A549 (cell line): ENCODE measurements at regions not wholly inside any gene's neighbourhood (a gene's known extent, or its start where the extent isn't known, plus 50 kb on each side); places are given as distances from the start of the nearest gene placed in this dataset.

Experiments
- ATAC-seq, 2 experiments: fragments of 200-7000 bp in 1 of 2; fragments of >200 bp in 1 of 2; cut with Nextera tagmentation in 1 of 2; cut with Tn5 transposase in 1 of 2; 3 replicates each; pipeline versions ENCODE4 v1.8.0 to v1.9.1; 2018 to 2020; ENCODE audit warnings: mild to moderate bottlenecking in 1 of 2, moderate library complexity in 1 of 2
- CTCF ChIA-PET: fragments of 300-600 bp; sonication (Branson Sonifier 250); formaldehyde crosslinking; extraction: SDS; loops from one replicate; lab custom pipeline; 2021; ENCODE audit warnings: antibody characterized with exemption, inconsistent platforms; lab: Yijun Ruan, JAX
- POLR2A ChIA-PET: fragments of 350-600 bp; formaldehyde crosslinking; extraction: SDS; loops from one replicate; lab custom pipeline; 2021; ENCODE audit warnings: antibody characterized with exemption, inconsistent platforms; lab: Yijun Ruan, JAX
- DNase-seq, 2 experiments: peaks; one replicate each; pipeline versions ENCODE4 v3.0.0 to v3.0.0-alpha.2; 2011 to 2016; ENCODE audit warnings: low read depth in 1 of 2, low spot score in 1 of 2
- FAIRE-seq: peaks from 2 replicates; lab custom pipeline; 2011; peaks lifted over from hg19 to GRCh38; lab: Jason Lieb, UNC
- H3K27ac ChIP-seq, 2 experiments: fragments of >200 bp; sonication (Bioruptor Twin); formaldehyde crosslinking; 3 replicates each; pipeline ENCODE4 v1.5.1; 2016 to 2017
- H3K4me1 ChIP-seq: fragments of >200 bp; sonication (Bioruptor Twin); formaldehyde crosslinking; 3 replicates; pipeline ENCODE4 v1.6.1; 2016
- H3K4me2 ChIP-seq: fragments of >200 bp; sonication (Bioruptor Twin); formaldehyde crosslinking; 3 replicates; pipeline ENCODE4 v1.6.1; 2016
- H3K4me3 ChIP-seq: fragments of >200 bp; sonication (Bioruptor Twin); formaldehyde crosslinking; 3 replicates; pipeline ENCODE4 v1.5.1; 2016
- H3K9me3 ChIP-seq: fragments of >200 bp; sonication (Bioruptor Twin); formaldehyde crosslinking; 3 replicates; pipeline ENCODE4 v1.6.1; 2016
- CBX8 ChIP-seq: fragments of 200-600 bp; sonication (generic); IDR thresholded peaks from 2 replicates; pipeline ENCODE4 v1.6.1; 2016
- CEBPB ChIP-seq, 2 experiments: fragments of >200 bp in 1 of 2; sonication (Bioruptor Twin) in 1 of 2; formaldehyde crosslinking in 1 of 2; IDR thresholded peaks; 2 replicates each; pipeline ENCODE4 v1.6.1; 2012 to 2016
- CHD4 ChIP-seq: fragments of 200-600 bp; sonication (generic); IDR thresholded peaks from 2 replicates; pipeline ENCODE4 v1.6.1; 2016; ENCODE audit warnings: antibody characterized with exemption, mild to moderate bottlenecking, borderline replicate concordance
- E2F6 ChIP-seq: IDR thresholded peaks from 2 replicates; pipeline ENCODE4 v1.6.1; 2012; ENCODE audit warnings: low read depth, borderline replicate concordance
- EHMT2 ChIP-seq: fragments of 200-600 bp; sonication (generic); IDR thresholded peaks from 2 replicates; pipeline ENCODE4 v1.6.1; 2016; ENCODE audit warnings: antibody characterized with exemption, low read depth, mild to moderate bottlenecking, moderate library complexity
- ESRRA ChIP-seq: fragments of 150-350 bp; IDR thresholded peaks from 2 replicates; pipeline ENCODE4 v1.6.1; 2014; ENCODE audit warnings: mild to moderate bottlenecking, low read length, borderline replicate concordance
- FOSL2 ChIP-seq, 2 experiments: fragments of 450-650 bp in 1 of 2; fragments of >200 bp in 1 of 2; sonication (Bioruptor Twin) in 1 of 2; formaldehyde crosslinking; IDR thresholded peaks; 2 replicates each; pipeline versions ENCODE4 v1.5.0 to v1.6.1; 2016 to 2020; ENCODE audit warnings: mild to moderate bottlenecking in 1 of 2, moderate library complexity in 1 of 2
- HDAC2 ChIP-seq: fragments of 200-600 bp; sonication (generic); IDR thresholded peaks from 2 replicates; pipeline ENCODE4 v1.6.1; 2016
- HEYL ChIP-seq: fragments of 250-450 bp; sonication (Bioruptor Pico); IDR thresholded peaks from 2 replicates; pipeline ENCODE4 v1.8.0; 2021; ENCODE audit warnings: mild to moderate bottlenecking, moderate library complexity
- HOXB5 ChIP-seq: fragments of 250-450 bp; sonication (Bioruptor Pico); IDR thresholded peaks from 2 replicates; pipeline ENCODE4 v1.5.0; 2020; ENCODE audit warnings: mild to moderate bottlenecking, moderate library complexity
- JUN ChIP-seq, 2 experiments: fragments of >200 bp; sonication (Bioruptor Twin); formaldehyde crosslinking; IDR thresholded peaks; 2 replicates in 1 of 2; 3 replicates in 1 of 2; pipeline ENCODE4 v1.6.1; 2016 to 2017
- JUNB ChIP-seq: fragments of >200 bp; sonication (Bioruptor Twin); formaldehyde crosslinking; IDR thresholded peaks from 2 replicates; pipeline ENCODE4 v1.6.1; 2016
- KDM1A ChIP-seq: fragments of 200-600 bp; sonication (generic); IDR thresholded peaks from 2 replicates; pipeline ENCODE4 v1.6.1; 2016; ENCODE audit warnings: low read depth, mild to moderate bottlenecking
- KDM5A ChIP-seq: fragments of 200-600 bp; sonication (generic); IDR thresholded peaks from 2 replicates; pipeline ENCODE4 v1.6.1; 2016; ENCODE audit warnings: antibody characterized with exemption, mild to moderate bottlenecking
- MAZ ChIP-seq: fragments of 150-350 bp; IDR thresholded peaks from 2 replicates; pipeline ENCODE4 v1.6.1; 2014; ENCODE audit warnings: antibody characterized with exemption, low read depth, low read length, borderline replicate concordance
- NFE2L2 ChIP-seq: fragments of 150-350 bp; conservative IDR thresholded peaks from 2 replicates; pipeline ENCODE4 v1.6.1; 2014; ENCODE audit warnings: low read length
- PBX3 ChIP-seq: IDR thresholded peaks from 2 replicates; pipeline ENCODE4 v1.6.1; 2012
- PHF8 ChIP-seq: fragments of 200-600 bp; sonication (generic); IDR thresholded peaks from 2 replicates; pipeline ENCODE4 v1.6.1; 2016; ENCODE audit warnings: low read depth, mild to moderate bottlenecking, antibody characterized with exemption, moderate library complexity, borderline replicate concordance
- POLR2AphosphoS2 ChIP-seq: conservative IDR thresholded peaks from 2 replicates; pipeline ENCODE4 v1.6.1; 2012; ENCODE audit warnings: low read length, improper control_type of control experiment, inconsistent platforms
- RAD21 ChIP-seq, 2 experiments: fragments of >200 bp in 1 of 2; sonication (Bioruptor Twin) in 1 of 2; formaldehyde crosslinking in 1 of 2; IDR thresholded peaks in 1 of 2; conservative IDR thresholded peaks in 1 of 2; 2 replicates in 1 of 2; 3 replicates in 1 of 2; pipeline ENCODE4 v1.6.1; 2012 to 2018; ENCODE audit warnings: inconsistent platforms in 1 of 2
- RARB ChIP-seq: fragments of 250-450 bp; sonication (Bioruptor Pico); IDR thresholded peaks from 2 replicates; pipeline ENCODE4 v1.8.0; 2021; ENCODE audit warnings: mild to moderate bottlenecking, moderate library complexity
- REST ChIP-seq: fragments of 200-600 bp; sonication (generic); IDR thresholded peaks from 2 replicates; pipeline ENCODE4 v1.6.1; 2016; ENCODE audit warnings: antibody characterized with exemption, mild to moderate bottlenecking, moderate library complexity
- RFX5 ChIP-seq: fragments of 450-650 bp; IDR thresholded peaks from 2 replicates; pipeline ENCODE4 v1.7.1; 2014; ENCODE audit warnings: antibody characterized with exemption, mild to moderate bottlenecking, moderate library complexity
- RNF2 ChIP-seq: fragments of 200-600 bp; sonication (generic); IDR thresholded peaks from 2 replicates; pipeline ENCODE4 v1.6.1; 2016; ENCODE audit warnings: low read depth, mild to moderate bottlenecking, antibody characterized with exemption, moderate library complexity, borderline replicate concordance
- TP53 ChIP-seq: fragments of 250-450 bp; sonication (Bioruptor Pico); IDR thresholded peaks from 2 replicates; pipeline ENCODE4 v1.5.0; 2021; ENCODE audit warnings: mild to moderate bottlenecking, moderate library complexity
- ZC3H11A ChIP-seq: fragments of 450-650 bp; IDR thresholded peaks from 2 replicates; pipeline ENCODE4 v1.6.1; 2014; ENCODE audit warnings: antibody characterized with exemption, mild to moderate bottlenecking
- ZNF302 ChIP-seq: fragments of 250-450 bp; sonication (Bioruptor Pico); IDR thresholded peaks from 2 replicates; pipeline ENCODE4 v1.9.0; 2021; ENCODE audit warnings: inconsistent platforms, mild to moderate bottlenecking, moderate library complexity
- ZSCAN20 ChIP-seq: fragments of 250-450 bp; sonication (Bioruptor Pico); IDR thresholded peaks from 2 replicates; pipeline ENCODE4 v1.8.0; 2022; ENCODE audit warnings: mild to moderate bottlenecking, moderate library complexity
- WGBS: methylation state at CpG from one replicate; pipeline ENCODE4 v1.1.6; 2017; ENCODE audit errors: missing lambda C conversion rate; 5-methylcytosine and 5-hydroxymethylcytosine counted together

GRCh38 chr5:158082696-158083287 lies 223.8 kb upstream of the CLINT1 start:
- no peaks in the 10 kb centered on the region for H3K9me3 ChIP-seq
- TF ChIP-seq POLR2AphosphoS2 (no peak), FOSL2 (IDR thresholded peaks at IDR 0.05) (no peak), FOSL2 (CRISPR knock-in tag; IDR thresholded peaks at IDR 0.05) (no peak), MAZ (no peak), TP53 (CRISPR knock-in tag) (no peak), CBX8 (no peak), JUN (IDR thresholded peaks at IDR 0.05) (no peak), RNF2 (no peak), ZNF302 (CRISPR knock-in tag) (no peak), HEYL (CRISPR knock-in tag) (no peak), PHF8 (no peak), CEBPB (IDR thresholded peaks at IDR 0.05) (no peak), RFX5 (no peak), HDAC2 (no peak), ESRRA (no peak), RAD21 (conservative IDR thresholded peaks at IDR 0.05 in 1 of 2, IDR thresholded peaks at IDR 0.05 in 1 of 2) (no peak), ZC3H11A (no peak), EHMT2 (no peak), CHD4 (no peak), RARB (CRISPR knock-in tag) (no peak), PBX3 (no peak)
- TF ChIP-seq, all 56 proteins: peak for 0
- Histone ChIP-seq H3K27ac (no peak overlapping the region), H3K4me1 (no peaks in the 10 kb centered on the region), H3K4me3 (no peak overlapping the region), H3K4me2 (no peak overlapping the region)
- DNase-seq = no peak
- WGBS = 45% methylated on average over 2 of the region's 2 CpGs
- ChIA-PET POLR2A (no interaction called here), CTCF (interaction anchor here (4.4 kb wide), 1 partner anchor 7 kb away, joined by 38 read pairs; no protein-coding TSS in a partner anchor)
- FAIRE-seq = no peak
- no peak for ATAC-seq

DNA sequence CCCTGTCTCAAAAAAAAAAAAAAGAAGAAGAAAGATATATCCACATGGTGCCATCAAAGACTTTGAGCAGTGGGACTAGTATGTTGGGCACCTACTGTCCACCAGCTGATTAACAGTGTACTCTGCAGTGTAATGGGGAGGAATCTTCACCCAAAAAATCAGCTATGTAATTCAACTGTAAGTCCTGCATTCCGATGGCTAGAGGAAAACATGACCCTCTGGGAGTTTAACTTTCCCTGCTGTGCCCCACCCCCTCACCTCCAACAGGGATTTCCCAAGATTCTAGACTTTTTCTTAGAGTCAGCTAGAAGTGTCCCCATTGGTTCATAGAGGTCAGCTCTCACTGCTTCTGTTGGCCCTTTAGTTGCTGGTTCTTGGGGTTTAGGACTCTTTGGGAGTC lies 221.2 kb upstream of the CLINT1 start:
- DNase-seq = no peak
- TF ChIP-seq E2F6 (no peak), EHMT2 (no peak), RAD21 (conservative IDR thresholded peaks at IDR 0.05 in 1 of 2, IDR thresholded peaks at IDR 0.05 in 1 of 2) (no peak), JUNB (no peak), HOXB5 (CRISPR knock-in tag) (no peak), RFX5 (no peak), RARB (CRISPR knock-in tag) (no peak), KDM5A (no peak), ZC3H11A (no peak), KDM1A (no peak), NFE2L2 (no peak), TP53 (CRISPR knock-in tag) (no peak), ZSCAN20 (CRISPR knock-in tag) (no peak), REST (no peak), CBX8 (no peak), HEYL (CRISPR knock-in tag) (no peak)
- CTCF ChIA-PET = interaction anchor here (1.0 to 1.4 kb wide), 3 partner anchors 16 to 85 kb away, joined by 3 to 4 read pairs (median 3); no protein-coding TSS in a partner anchor
- POLR2A ChIA-PET = no interaction called here
- WGBS = 8% methylated on average over 1 of the region's 1 CpG
- H3K9me3 ChIP-seq = no peaks in the 10 kb centered on the region
- H3K4me1 ChIP-seq = no peaks in the 10 kb centered on the region
- H3K4me2 ChIP-seq = no peak overlapping the region
- ATAC-seq = no peak
- no peak for FAIRE-seq
- H3K4me3 ChIP-seq = no peak overlapping the region
- no peak overlapping the region for H3K27ac ChIP-seq
